Astrocyte (in vitro differentiated cells and primary cell): ENCODE measurements at regions not wholly inside any gene's neighbourhood (a gene's known extent, or its start where the extent isn't known, plus 50 kb on each side); places are given as distances from the start of the nearest gene placed in this dataset.

Source experiments
- DNase-seq: peaks from one replicate; pipeline ENCODE4 v3.0.0-alpha.2; 2010; ENCODE audit warnings: low read depth
- FAIRE-seq: peaks from 2 replicates; lab custom pipeline; 2011; peaks lifted over from hg19 to GRCh38; lab: Jason Lieb, UNC
- H2AFZ ChIP-seq: 2 replicates; pipeline ENCODE4 v1.6.0; 2012; ENCODE audit warnings: low read depth, low read length, inconsistent platforms
- H3K27ac ChIP-seq: 2 replicates; pipeline ENCODE4 v1.5.1; 2011; ENCODE audit warnings: low read depth, low read length, inconsistent platforms
- H3K27me3 ChIP-seq: 2 replicates; pipeline ENCODE4 v1.6.0; 2011; ENCODE audit warnings: low read length, inconsistent platforms; ENCODE audit not compliant: insufficient read depth
- H3K36me3 ChIP-seq: 2 replicates; pipeline ENCODE4 v1.5.1; 2011; ENCODE audit warnings: low read length, inconsistent platforms; ENCODE audit not compliant: insufficient read depth
- H3K4me1 ChIP-seq: 2 replicates; pipeline ENCODE4 v1.5.1; 2011; ENCODE audit warnings: low read length, inconsistent platforms; ENCODE audit not compliant: insufficient read depth
- H3K4me2 ChIP-seq: 2 replicates; pipeline ENCODE4 v1.6.0; 2012; ENCODE audit warnings: low read length, inconsistent platforms
- H3K4me3 ChIP-seq: 2 replicates; pipeline ENCODE4 v1.5.1; 2011; ENCODE audit warnings: low read depth, mild to moderate bottlenecking, low read length, inconsistent platforms; ENCODE audit not compliant: insufficient read depth
- H3K79me2 ChIP-seq: 2 replicates; pipeline ENCODE4 v1.6.0; 2012; ENCODE audit warnings: mild to moderate bottlenecking, low read length, inconsistent platforms; ENCODE audit not compliant: insufficient read depth
- H3K9ac ChIP-seq: 2 replicates; pipeline ENCODE4 v1.6.0; 2012; ENCODE audit warnings: mild to moderate bottlenecking, low read length, inconsistent platforms
- H3K9me3 ChIP-seq: 2 replicates; pipeline ENCODE4 v1.5.1; 2012; ENCODE audit warnings: low read depth, mild to moderate bottlenecking, low read length, inconsistent platforms; ENCODE audit not compliant: insufficient read depth
- H4K20me1 ChIP-seq: 2 replicates; pipeline ENCODE4 v1.6.0; 2012; ENCODE audit warnings: low read length, inconsistent platforms; ENCODE audit not compliant: insufficient read depth
- H3K27ac Mint-ChIP-seq: one replicate; pipeline ENCODE4 v1.8.0; 2021; ENCODE audit warnings: mild to moderate bottlenecking, mixed read lengths; ENCODE audit not compliant: unreplicated experiment
- H3K27me3 Mint-ChIP-seq: one replicate; pipeline ENCODE4 v1.8.0; 2021; ENCODE audit warnings: low read depth, mixed read lengths; ENCODE audit not compliant: unreplicated experiment
- H3K36me3 Mint-ChIP-seq: one replicate; pipeline ENCODE4 v1.8.0; 2021; ENCODE audit warnings: low read depth, mixed read lengths; ENCODE audit not compliant: unreplicated experiment
- H3K4me1 Mint-ChIP-seq: one replicate; pipeline ENCODE4 v1.8.0; 2021; ENCODE audit warnings: low read depth, mixed read lengths; ENCODE audit not compliant: unreplicated experiment
- H3K4me3 Mint-ChIP-seq: one replicate; pipeline ENCODE4 v1.8.0; 2021; ENCODE audit warnings: mild to moderate bottlenecking, moderate library complexity, mixed read lengths; ENCODE audit not compliant: unreplicated experiment
- H3K9me3 Mint-ChIP-seq: one replicate; pipeline ENCODE4 v1.8.0; 2021; ENCODE audit warnings: mild to moderate bottlenecking, mixed read lengths; ENCODE audit not compliant: unreplicated experiment
- EZH2 ChIP-seq: IDR thresholded peaks from 2 replicates; pipeline ENCODE4 v1.6.1; 2012; ENCODE audit warnings: mild to moderate bottlenecking, low read length, inconsistent platforms; ENCODE audit not compliant: insufficient read depth
- TF ChIP-seq, protein P1 (sequence below): IDR thresholded peaks from 2 replicates; pipeline ENCODE4 v1.5.1; 2011; ENCODE audit warnings: low read depth, mild to moderate bottlenecking, inconsistent platforms, low read length, moderate library complexity; ENCODE audit not compliant: insufficient read depth

- H3K27ac Mint-ChIP-seq: no peak overlapping the region
Measured at GRCh38 chr18:68176901-68177300, 538.0 kb downstream of the TMX3 start.

DNA sequence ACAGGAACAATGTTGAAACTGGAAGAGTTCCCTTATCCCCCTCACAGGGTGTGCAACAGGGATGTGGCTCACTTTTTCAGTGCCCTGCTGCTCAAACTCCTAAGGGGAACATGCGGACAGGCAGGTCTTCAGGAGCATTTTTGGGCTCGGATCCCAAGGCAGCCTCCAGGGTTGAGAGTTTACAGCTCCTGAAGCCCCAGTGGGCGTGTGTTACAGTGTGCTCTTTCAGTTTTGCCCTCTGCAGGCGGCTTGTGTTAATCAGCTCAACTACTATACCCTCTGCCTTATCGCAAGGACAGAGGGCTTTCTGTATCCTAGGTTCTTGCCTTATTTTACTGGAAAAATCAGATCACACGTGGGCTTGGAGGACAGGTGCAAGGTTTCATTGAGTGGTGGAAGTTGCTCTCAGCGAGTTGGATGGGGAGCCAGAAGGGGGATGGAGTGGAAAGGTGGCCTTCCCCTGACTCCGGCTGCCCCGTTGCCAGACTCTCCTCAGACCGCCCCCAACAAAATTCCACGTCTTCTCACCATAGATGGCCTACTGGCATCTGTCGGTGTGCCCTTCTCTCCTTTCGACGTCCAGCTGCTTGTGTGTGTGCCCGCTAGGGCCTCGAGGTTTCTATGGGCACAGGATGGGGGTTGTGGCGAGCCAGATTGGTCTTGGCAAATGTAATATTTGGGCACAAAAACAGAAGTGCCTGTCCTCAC is 541.9 kb downstream of the TMX3 start:
- peaks cover under 1% of the 10 kb centered on the region for H3K4me1 Mint-ChIP-seq
- no peak overlapping the region for H2AFZ ChIP-seq
- FAIRE-seq: no peak

More at GRCh38 chr18:68176901-68177300, 538.0 kb downstream of the TMX3 start:
- peaks cover 7% of the 10 kb centered on the region for H3K4me1 Mint-ChIP-seq
- H3K79me2 ChIP-seq: no peaks in the 10 kb centered on the region
- no peaks in the 10 kb centered on the region for H3K27me3 Mint-ChIP-seq
- no peaks in the 10 kb centered on the region for H3K27me3 ChIP-seq
- H3K4me2 ChIP-seq: no peak overlapping the region
- peaks cover 10% of the 10 kb centered on the region for H3K4me1 ChIP-seq
- FAIRE-seq (no peak), DNase-seq (peak; percentile 41)
- H3K9ac ChIP-seq: no peak overlapping the region
- H3K9me3 ChIP-seq: no peaks in the 10 kb centered on the region
- no peak overlapping the region for H3K4me3 Mint-ChIP-seq
- no peaks in the 10 kb centered on the region for H3K9me3 Mint-ChIP-seq
- no peaks in the 10 kb centered on the region for H3K36me3 Mint-ChIP-seq
- no peak overlapping the region for H3K27ac ChIP-seq
- TF ChIP-seq EZH2: no peak
- TF ChIP-seq, protein P1, sequence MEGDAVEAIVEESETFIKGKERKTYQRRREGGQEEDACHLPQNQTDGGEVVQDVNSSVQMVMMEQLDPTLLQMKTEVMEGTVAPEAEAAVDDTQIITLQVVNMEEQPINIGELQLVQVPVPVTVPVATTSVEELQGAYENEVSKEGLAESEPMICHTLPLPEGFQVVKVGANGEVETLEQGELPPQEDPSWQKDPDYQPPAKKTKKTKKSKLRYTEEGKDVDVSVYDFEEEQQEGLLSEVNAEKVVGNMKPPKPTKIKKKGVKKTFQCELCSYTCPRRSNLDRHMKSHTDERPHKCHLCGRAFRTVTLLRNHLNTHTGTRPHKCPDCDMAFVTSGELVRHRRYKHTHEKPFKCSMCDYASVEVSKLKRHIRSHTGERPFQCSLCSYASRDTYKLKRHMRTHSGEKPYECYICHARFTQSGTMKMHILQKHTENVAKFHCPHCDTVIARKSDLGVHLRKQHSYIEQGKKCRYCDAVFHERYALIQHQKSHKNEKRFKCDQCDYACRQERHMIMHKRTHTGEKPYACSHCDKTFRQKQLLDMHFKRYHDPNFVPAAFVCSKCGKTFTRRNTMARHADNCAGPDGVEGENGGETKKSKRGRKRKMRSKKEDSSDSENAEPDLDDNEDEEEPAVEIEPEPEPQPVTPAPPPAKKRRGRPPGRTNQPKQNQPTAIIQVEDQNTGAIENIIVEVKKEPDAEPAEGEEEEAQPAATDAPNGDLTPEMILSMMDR: no peak
- H4K20me1 ChIP-seq: no peaks in the 10 kb centered on the region
- H3K36me3 ChIP-seq: no peaks in the 10 kb centered on the region
- no peak overlapping the region for H2AFZ ChIP-seq
- H3K4me3 ChIP-seq: no peak overlapping the region

More for the DNA sequence above, 541.9 kb downstream of the TMX3 start:
- H3K9me3 ChIP-seq: no peaks in the 10 kb centered on the region
- H3K27me3 ChIP-seq: no peaks in the 10 kb centered on the region
- no peaks in the 10 kb centered on the region for H4K20me1 ChIP-seq
- no peaks in the 10 kb centered on the region for H3K36me3 ChIP-seq
- H3K4me2 ChIP-seq: no peak overlapping the region
- no peak overlapping the region for H3K4me3 Mint-ChIP-seq
- H3K9ac ChIP-seq: no peak overlapping the region
- peaks cover 4% of the 10 kb centered on the region for H3K4me1 ChIP-seq
- no peaks in the 10 kb centered on the region for H3K27me3 Mint-ChIP-seq
- no peak overlapping the region for H3K27ac Mint-ChIP-seq
- no peaks in the 10 kb centered on the region for H3K36me3 Mint-ChIP-seq
- no peak overlapping the region for H3K4me3 ChIP-seq
- H3K9me3 Mint-ChIP-seq: peaks cover 5% of the 10 kb centered on the region
- no peak overlapping the region for H3K27ac ChIP-seq
- TF ChIP-seq, protein P1: no peak
- TF ChIP-seq EZH2: no peak
- H3K79me2 ChIP-seq: no peaks in the 10 kb centered on the region
- DNase-seq: no peak
